Heart right ventricle (tissue), 16 donors: ENCODE measurements at regions not wholly inside any gene's neighbourhood (a gene's known extent, or its start where the extent isn't known, plus 50 kb on each side); places are given as distances from the start of the nearest gene placed in this dataset.

Experiments used
- ATAC-seq, 8 donors: fragments of 200-7000 bp; cut with Tn5 transposase; one replicate each; pipeline ENCODE4 v1.9.1; 2020; ENCODE audit warnings: mild to moderate bottlenecking in 8 of 8, moderate library complexity in 8 of 8, moderate number of reproducible peaks in 1 of 8
- DNase-seq, 2 donors: peaks; one replicate each; pipeline ENCODE4 v3.0.0-alpha.2; 2020
- H3K27ac ChIP-seq, 10 donors: fragments of 200-600 bp; sonication (generic) in 2 of 10; one replicate each; pipeline versions ENCODE4 v1.5.0 to v1.8.0; 2020 to 2022; ENCODE audit warnings: mild to moderate bottlenecking in 3 of 10
- H3K27me3 ChIP-seq, 7 donors: fragments of 200-600 bp; one replicate each; pipeline ENCODE4 v1.8.0; 2021 to 2022; ENCODE audit warnings: mild to moderate bottlenecking in 2 of 7
- H3K36me3 ChIP-seq, 9 donors: fragments of 200-600 bp; sonication (generic) in 1 of 9; one replicate each; pipeline versions ENCODE4 v1.5.0 to v1.8.0; 2020 to 2022; ENCODE audit warnings: mild to moderate bottlenecking in 2 of 9
- H3K4me1 ChIP-seq, 9 donors: fragments of 200-600 bp; sonication (generic) in 1 of 9; one replicate each; pipeline versions ENCODE4 v1.5.0 to v1.8.0; 2020 to 2022; ENCODE audit warnings: mild to moderate bottlenecking in 4 of 9
- H3K4me3 ChIP-seq, 10 donors: fragments of 200-600 bp; sonication (generic) in 2 of 10; one replicate each; pipeline versions ENCODE4 v1.5.0 to v1.8.0; 2020 to 2022; ENCODE audit warnings: mild to moderate bottlenecking in 7 of 10, moderate library complexity in 2 of 10
- H3K9me3 ChIP-seq, 11 donors: fragments of 200-600 bp in 10 of 11; sonication (generic) in 2 of 11; one replicate each; pipeline versions ENCODE4 v1.5.0 to v1.8.0; 2013 to 2022; ENCODE audit warnings: mild to moderate bottlenecking in 2 of 11, control low read depth in 1 of 11, moderate library complexity in 1 of 11
- WGBS, 2 donors: extraction: QIAGEN DNeasy Blood & Tissue Kit; methylation state at CpG; one replicate each; pipeline ENCODE4 v1.1.7; 2013; ENCODE audit warnings: inconsistent platforms in 1 of 2; 5-methylcytosine and 5-hydroxymethylcytosine counted together
- intact Hi-C, 10 donors: fragments of 100-400 bp; cut with DNase I; formaldehyde crosslinking; loops; one replicate each; pipeline versions ENCODE4 v1.11.1 to v1.14.2; 2022
- TF ChIP-seq, protein P1 (sequence below), 9 donors: fragments of 200-600 bp; sonication (generic) in 2 of 9; IDR thresholded peaks; one replicate each; pipeline versions ENCODE4 v1.5.0 to v1.8.0; 2021 to 2022; ENCODE audit warnings: antibody characterized with exemption in 9 of 9, mild to moderate bottlenecking in 5 of 9, moderate library complexity in 1 of 9
- donor health status: Arrhythmogenic right ventricular cardiomyopathy.
- donor health status: ischemic (EF 13 %, LVEDD 7.1; RV severe dilation, severe dysfunction).
- donor health status: healthy with polysubstance abuse.
- donor health status: DM: no; HTN: yes; CAD: no.
- donor health status: DM: no; HTN: no; CAD: no.
- donor health status: ischemic (EF 25% LVEDD 6.9; RV normal size, moderate dysfunction).
- donor health status: ischemic (EF 25% LVEDD 5.7; RV mildly dilated, moderate dysfunction).
- donor health status: healthy.
- donor health status: DM: yes; HTN: yes; CAD: no.
- donor health status: Ischemic cardiomyopathy.
- donor health status: ischemic (EF 35%, LVEDD 5.7; RV mildly dilated, moderate dysfunction).
- donor health status: nonischemic (EF 11% LVEDD 7.7; RV severe dilation, severe dysfunction).
- donor health status: DM: yes; HTN: yes; CAD: no.
- donor health status: PGD.
- donor health status: ischemic (EF 29% LVEDD 5.4; RV normal size, mild dysfunction).
- donor health status: nonischemic (EF 23%, LVEDD 6.1; RV moderate dilation, normal function).

DNA sequence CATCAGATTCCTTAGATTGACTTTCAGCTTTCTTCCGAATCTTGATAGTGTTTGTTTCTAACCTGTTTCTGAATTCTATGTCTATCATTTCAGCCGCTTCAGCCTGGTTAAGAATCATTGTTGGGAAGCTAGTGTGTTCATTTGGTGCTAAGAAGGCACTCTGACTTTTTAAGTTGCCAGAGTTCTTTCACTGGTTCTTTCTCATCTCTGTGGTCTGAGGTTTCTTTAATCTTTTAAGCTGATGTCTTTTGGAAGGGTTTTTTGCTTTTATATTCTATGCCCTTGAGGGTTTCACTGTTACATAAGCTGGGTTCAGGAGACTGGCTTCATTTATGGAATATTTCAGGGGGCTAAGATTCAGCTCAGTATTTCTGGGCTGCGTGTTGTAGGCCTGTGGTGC, 104.5 kb upstream of the PRSS58 start:
- H3K9me3 ChIP-seq, result peaks cover 0 to 9% (median 0%) of the 10 kb centered on the region in 11 donors
- H3K4me3 ChIP-seq, result no peak overlapping the region
- no peaks in the 10 kb centered on the region for H3K27me3 ChIP-seq
- H3K27ac ChIP-seq, result no peak overlapping the region
- 90% methylated on average over 3 of the region's 3 CpGs for WGBS, 2 donors
- H3K36me3 ChIP-seq, result no peaks in the 10 kb centered on the region
- no peak for DNase-seq
- peaks cover 0 to 8% (median 0%) of the 10 kb centered on the region in 9 donors for H3K4me1 ChIP-seq
- TF ChIP-seq, protein P1, sequence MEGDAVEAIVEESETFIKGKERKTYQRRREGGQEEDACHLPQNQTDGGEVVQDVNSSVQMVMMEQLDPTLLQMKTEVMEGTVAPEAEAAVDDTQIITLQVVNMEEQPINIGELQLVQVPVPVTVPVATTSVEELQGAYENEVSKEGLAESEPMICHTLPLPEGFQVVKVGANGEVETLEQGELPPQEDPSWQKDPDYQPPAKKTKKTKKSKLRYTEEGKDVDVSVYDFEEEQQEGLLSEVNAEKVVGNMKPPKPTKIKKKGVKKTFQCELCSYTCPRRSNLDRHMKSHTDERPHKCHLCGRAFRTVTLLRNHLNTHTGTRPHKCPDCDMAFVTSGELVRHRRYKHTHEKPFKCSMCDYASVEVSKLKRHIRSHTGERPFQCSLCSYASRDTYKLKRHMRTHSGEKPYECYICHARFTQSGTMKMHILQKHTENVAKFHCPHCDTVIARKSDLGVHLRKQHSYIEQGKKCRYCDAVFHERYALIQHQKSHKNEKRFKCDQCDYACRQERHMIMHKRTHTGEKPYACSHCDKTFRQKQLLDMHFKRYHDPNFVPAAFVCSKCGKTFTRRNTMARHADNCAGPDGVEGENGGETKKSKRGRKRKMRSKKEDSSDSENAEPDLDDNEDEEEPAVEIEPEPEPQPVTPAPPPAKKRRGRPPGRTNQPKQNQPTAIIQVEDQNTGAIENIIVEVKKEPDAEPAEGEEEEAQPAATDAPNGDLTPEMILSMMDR (IDR thresholded peaks at IDR 0.05), result no peak
- ATAC-seq, result no peak
- intact Hi-C loops, result no loop called here

DNA sequence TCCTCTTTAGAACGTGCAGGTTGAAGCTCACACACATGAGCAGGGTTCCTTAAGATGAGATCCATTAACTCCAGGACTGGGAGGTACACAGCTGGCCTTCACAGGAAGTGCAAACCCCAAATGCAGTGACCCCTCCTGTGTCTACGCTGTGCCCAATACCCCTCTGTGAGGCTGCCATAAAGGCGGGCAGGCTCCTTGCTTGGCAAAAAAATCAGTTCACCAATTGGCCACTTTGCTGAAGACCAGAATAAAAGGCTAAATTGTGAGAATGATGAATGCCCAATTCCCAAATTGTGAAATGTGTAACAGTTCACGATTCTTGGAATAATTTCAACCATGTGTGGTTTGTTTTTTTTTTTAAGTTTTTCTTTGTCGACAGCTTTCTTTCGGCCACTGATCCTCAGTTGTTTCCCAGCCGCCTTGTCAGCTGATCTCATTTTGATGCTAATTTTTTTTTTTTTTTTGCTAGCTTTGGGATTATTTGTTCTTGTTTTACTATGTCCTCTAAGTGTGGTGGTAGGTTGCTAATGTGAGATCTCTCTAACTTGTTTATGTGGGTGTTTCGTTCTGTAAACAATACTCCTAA, 101.9 kb upstream of the PRSS58 start:
- no peak overlapping the region for H3K4me3 ChIP-seq
- DNase-seq (no peak), ATAC-seq (peak in 2 of 8 donors; percentile 24 to 34)
- no peaks in the 10 kb centered on the region for H3K36me3 ChIP-seq
- H3K4me1 ChIP-seq, result peaks cover 0 to 8% (median 0%) of the 10 kb centered on the region in 9 donors
- intact Hi-C loops, result no loop called here
- TF ChIP-seq, protein P1 (IDR thresholded peaks at IDR 0.05), result no peak
- H3K27me3 ChIP-seq, result peaks cover 0 to 8% (median 0%) of the 10 kb centered on the region in 7 donors
- H3K27ac ChIP-seq, result no peak overlapping the region
- H3K9me3 ChIP-seq, result peaks cover 0 to 9% (median 0%) of the 10 kb centered on the region in 11 donors
- 62 to 63% methylated on average over 8 of the region's 8 CpGs for WGBS, 2 donors

DNA sequence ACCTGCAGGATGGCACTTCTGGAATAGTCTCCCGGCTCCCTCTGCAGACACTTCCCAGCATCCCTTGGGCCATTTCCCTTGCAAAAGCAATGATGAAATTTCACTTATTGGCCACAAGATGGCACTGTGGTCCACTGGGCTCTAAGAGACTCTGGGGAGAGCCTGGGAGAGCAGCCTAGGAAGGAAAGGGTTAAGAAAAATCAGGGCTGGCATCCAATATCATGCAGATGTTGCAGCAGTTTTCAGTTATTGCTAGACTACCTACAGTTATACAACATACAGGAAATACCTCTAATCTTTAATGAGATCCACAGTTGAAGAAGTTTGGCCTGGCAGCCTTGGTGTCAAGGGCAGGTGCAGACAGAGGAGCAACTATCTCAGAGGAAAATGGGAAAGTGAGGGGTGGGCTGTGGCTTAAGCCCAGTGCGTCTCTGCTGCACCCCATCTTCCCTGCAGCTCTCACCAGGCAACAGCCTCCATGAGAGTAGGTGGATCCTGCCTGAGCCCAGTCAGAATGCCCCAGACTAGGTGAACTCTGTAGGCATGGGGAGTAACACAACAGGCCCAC, 100.2 kb upstream of the PRSS58 start:
- Histone ChIP-seq H3K27me3 (peaks cover 0 to 8% (median 0%) of the 10 kb centered on the region in 7 donors), H3K4me1 (peaks cover 0 to 8% (median 0%) of the 10 kb centered on the region in 9 donors), H3K4me3 (no peak overlapping the region), H3K9me3 (peaks cover 0 to 9% (median 0%) of the 10 kb centered on the region in 11 donors), H3K27ac (no peak overlapping the region), H3K36me3 (no peaks in the 10 kb centered on the region)
- ATAC-seq (peak in 4 of 8 donors; percentile 37 to 59 (median 52)), DNase-seq (no peak)
- intact Hi-C loops, result no loop called here
- 13 to 14% methylated on average over 2 of the region's 2 CpGs for WGBS, 2 donors
- TF ChIP-seq, protein P1 (IDR thresholded peaks at IDR 0.05), result peak; percentile 27 to 73 (median 63)

DNA sequence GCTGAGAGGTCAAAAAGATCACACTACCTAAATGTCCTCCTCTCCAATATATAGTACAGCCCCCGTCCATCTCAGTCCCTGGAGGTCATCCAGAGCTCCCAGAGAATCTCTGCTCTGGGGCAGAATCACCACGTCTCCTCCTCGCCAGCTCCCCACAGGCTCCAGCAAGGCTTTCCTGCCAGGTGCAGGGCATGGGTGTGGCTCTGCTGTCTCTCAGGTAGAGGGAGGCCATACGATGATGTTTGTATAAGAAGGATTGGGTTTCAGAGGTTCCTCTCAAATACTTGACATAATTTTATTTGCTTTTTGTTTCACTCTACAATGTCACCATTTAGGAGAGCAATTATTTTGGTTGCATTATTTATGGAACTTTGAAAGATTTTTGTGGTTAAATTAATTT, 98.3 kb upstream of the PRSS58 start:
- intact Hi-C loops, result no loop called here

More for the DNA sequence above, 98.3 kb upstream of the PRSS58 start:
- DNase-seq, result no peak
- Histone ChIP-seq H3K36me3 (no peaks in the 10 kb centered on the region), H3K27me3 (peaks cover 0 to 8% (median under 1%) of the 10 kb centered on the region in 7 donors), H3K4me3 (no peak overlapping the region), H3K4me1 (peaks cover 0 to 8% (median 0%) of the 10 kb centered on the region in 9 donors), H3K27ac (no peak overlapping the region), H3K9me3 (peaks cover 0 to 2% (median 0%) of the 10 kb centered on the region in 11 donors)
- TF ChIP-seq, protein P1 (IDR thresholded peaks at IDR 0.05), result no peak
- no peak for ATAC-seq
- WGBS, 2 donors, result 50 to 58% methylated on average over 4 of the region's 4 CpGs
